Endothelial cell of umbilical vein (primary cell): ENCODE measurements at regions not wholly inside any gene's neighbourhood (a gene's known extent, or its start where the extent isn't known, plus 50 kb on each side); places are given as distances from the start of the nearest gene placed in this dataset.

ENCODE experiments used
- JUN ChIP-seq: IDR thresholded peaks from 2 replicates; pipeline ENCODE4 v1.6.1; 2011; ENCODE audit warnings: borderline replicate concordance, low read depth; ENCODE audit not compliant: insufficient read length, insufficient read depth
- TF ChIP-seq, protein P1 (sequence below), 2 donors: IDR thresholded peaks; 1 replicate in 1 of 2; 2 replicates in 1 of 2; pipeline ENCODE4 v1.5.1; 2011; ENCODE audit warnings: low read length in 2 of 2, mild to moderate bottlenecking in 2 of 2, moderate library complexity in 2 of 2, control low read depth in 1 of 2, inconsistent platforms in 1 of 2, low read depth in 1 of 2; ENCODE audit not compliant: insufficient read depth in 1 of 2; ENCODE audit errors: extremely low read depth in 1 of 2

DNA sequence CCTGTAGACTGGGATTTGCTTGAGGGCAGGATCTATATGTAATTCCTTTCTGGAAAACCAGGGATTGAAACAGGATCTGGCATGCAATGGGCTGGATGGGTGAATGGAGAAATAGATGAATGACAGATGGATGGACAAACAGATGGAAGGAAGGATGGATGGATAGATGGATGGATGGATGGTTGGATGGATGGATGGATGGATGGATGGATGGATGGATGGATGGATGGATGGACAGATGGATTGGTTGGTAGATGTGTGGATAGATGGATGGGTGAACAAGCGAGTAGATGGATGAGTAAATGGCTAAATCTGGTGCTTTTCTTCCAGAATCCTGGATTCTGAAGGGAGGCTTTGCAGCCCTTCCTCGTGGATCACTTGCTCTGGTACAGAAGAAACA is 162.5 kb upstream of the SMIM23 start:
- TF ChIP-seq, protein P1, sequence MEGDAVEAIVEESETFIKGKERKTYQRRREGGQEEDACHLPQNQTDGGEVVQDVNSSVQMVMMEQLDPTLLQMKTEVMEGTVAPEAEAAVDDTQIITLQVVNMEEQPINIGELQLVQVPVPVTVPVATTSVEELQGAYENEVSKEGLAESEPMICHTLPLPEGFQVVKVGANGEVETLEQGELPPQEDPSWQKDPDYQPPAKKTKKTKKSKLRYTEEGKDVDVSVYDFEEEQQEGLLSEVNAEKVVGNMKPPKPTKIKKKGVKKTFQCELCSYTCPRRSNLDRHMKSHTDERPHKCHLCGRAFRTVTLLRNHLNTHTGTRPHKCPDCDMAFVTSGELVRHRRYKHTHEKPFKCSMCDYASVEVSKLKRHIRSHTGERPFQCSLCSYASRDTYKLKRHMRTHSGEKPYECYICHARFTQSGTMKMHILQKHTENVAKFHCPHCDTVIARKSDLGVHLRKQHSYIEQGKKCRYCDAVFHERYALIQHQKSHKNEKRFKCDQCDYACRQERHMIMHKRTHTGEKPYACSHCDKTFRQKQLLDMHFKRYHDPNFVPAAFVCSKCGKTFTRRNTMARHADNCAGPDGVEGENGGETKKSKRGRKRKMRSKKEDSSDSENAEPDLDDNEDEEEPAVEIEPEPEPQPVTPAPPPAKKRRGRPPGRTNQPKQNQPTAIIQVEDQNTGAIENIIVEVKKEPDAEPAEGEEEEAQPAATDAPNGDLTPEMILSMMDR (IDR thresholded peaks at IDR 0.05; ENCODE audit: extremely low read depth in 1 of 2, insufficient read depth in 1 of 2, low read depth in 1 of 2, low read length in 2 of 2) = no peak
- no peak for TF ChIP-seq JUN
